PC-3 (cell line): ENCODE measurements at regions not wholly inside any gene's neighbourhood (a gene's known extent, or its start where the extent isn't known, plus 50 kb on each side); places are given as distances from the start of the nearest gene placed in this dataset.

Source experiments
- EZH2 ChIP-seq: fragments of 300-600 bp; sonication (generic); IDR thresholded peaks from one replicate; pipeline ENCODE4 v1.6.1; 2017; ENCODE audit warnings: antibody characterized with exemption, mild to moderate bottlenecking, low read length; ENCODE audit not compliant: unreplicated experiment
- EZH2phosphoT487 ChIP-seq: fragments of 300-600 bp; sonication (generic); IDR thresholded peaks from 2 replicates; pipeline ENCODE4 v1.6.1; 2018; ENCODE audit warnings: mild to moderate bottlenecking, antibody characterized with exemption, low read length, borderline replicate concordance
- TF ChIP-seq, protein P1 (sequence below): fragments of 300-600 bp; sonication (generic); conservative IDR thresholded peaks from 2 replicates; pipeline ENCODE4 v1.5.1; 2017; ENCODE audit warnings: antibody characterized with exemption, low read depth, mild to moderate bottlenecking, low read length

DNA sequence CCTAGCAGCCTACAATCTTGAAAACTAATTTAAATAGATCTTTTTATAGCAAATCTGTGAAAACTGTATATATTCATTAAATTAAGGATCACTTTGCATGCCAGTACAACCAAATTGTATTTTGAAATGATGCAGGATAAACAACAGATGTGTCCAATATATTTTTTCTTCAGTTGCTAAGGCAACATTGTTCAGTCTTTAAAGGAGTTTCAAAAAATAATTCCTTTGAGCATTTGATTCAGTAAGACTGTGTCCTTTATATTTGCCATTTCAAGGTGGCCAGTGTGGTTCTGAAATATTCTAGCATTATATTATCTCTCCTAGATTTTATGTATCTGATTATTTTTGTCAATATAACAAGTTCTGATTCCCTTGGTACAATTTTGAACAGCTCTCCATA lies 254.7 kb downstream of the PLOD2 start:
- TF ChIP-seq, protein P1, sequence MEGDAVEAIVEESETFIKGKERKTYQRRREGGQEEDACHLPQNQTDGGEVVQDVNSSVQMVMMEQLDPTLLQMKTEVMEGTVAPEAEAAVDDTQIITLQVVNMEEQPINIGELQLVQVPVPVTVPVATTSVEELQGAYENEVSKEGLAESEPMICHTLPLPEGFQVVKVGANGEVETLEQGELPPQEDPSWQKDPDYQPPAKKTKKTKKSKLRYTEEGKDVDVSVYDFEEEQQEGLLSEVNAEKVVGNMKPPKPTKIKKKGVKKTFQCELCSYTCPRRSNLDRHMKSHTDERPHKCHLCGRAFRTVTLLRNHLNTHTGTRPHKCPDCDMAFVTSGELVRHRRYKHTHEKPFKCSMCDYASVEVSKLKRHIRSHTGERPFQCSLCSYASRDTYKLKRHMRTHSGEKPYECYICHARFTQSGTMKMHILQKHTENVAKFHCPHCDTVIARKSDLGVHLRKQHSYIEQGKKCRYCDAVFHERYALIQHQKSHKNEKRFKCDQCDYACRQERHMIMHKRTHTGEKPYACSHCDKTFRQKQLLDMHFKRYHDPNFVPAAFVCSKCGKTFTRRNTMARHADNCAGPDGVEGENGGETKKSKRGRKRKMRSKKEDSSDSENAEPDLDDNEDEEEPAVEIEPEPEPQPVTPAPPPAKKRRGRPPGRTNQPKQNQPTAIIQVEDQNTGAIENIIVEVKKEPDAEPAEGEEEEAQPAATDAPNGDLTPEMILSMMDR: no peak
- TF ChIP-seq EZH2: no peak
- no peak for TF ChIP-seq EZH2phosphoT487
